MM.1S (cell line): ENCODE measurements at regions not wholly inside any gene's neighbourhood (a gene's known extent, or its start where the extent isn't known, plus 50 kb on each side); places are given as distances from the start of the nearest gene placed in this dataset.

Experiments used
- DNase-seq: peaks from one replicate; pipeline ENCODE4 v3.0.0-alpha.2; 2015
- H2AFZ ChIP-seq: fragments of 300-600 bp; sonication (generic); 2 replicates; pipeline ENCODE4 v1.6.0; 2016; ENCODE audit warnings: antibody characterized with exemption, low read length
- H3F3A ChIP-seq: fragments of 300-600 bp; sonication (generic); 2 replicates; pipeline ENCODE4 v1.6.1; 2016; ENCODE audit warnings: mild to moderate bottlenecking, antibody characterized with exemption, low read length, moderate library complexity, mixed read lengths; ENCODE audit not compliant: insufficient read depth
- H3K27ac ChIP-seq: fragments of 300-600 bp; sonication (generic); 2 replicates; pipeline ENCODE4 v1.5.1; 2016; ENCODE audit warnings: mild to moderate bottlenecking, low read length
- H3K27me3 ChIP-seq: fragments of 300-600 bp; sonication (generic); replicated peaks from 2 replicates; pipeline ENCODE4 v1.6.0; 2016; ENCODE audit warnings: low read length; ENCODE audit not compliant: insufficient read depth
- H3K36me3 ChIP-seq: fragments of 300-600 bp; sonication (generic); replicated peaks from 2 replicates; pipeline ENCODE4 v1.6.1; 2016; ENCODE audit warnings: mild to moderate bottlenecking, low read length, mixed read lengths; ENCODE audit not compliant: insufficient read depth
- H3K4me1 ChIP-seq: fragments of 300-600 bp; sonication (generic); 2 replicates; pipeline ENCODE4 v1.6.1; 2016; ENCODE audit warnings: low read length, mixed read lengths
- H3K4me2 ChIP-seq: fragments of 300-600 bp; sonication (generic); 2 replicates; pipeline ENCODE4 v1.6.0; 2016; ENCODE audit warnings: low read depth, low read length
- H3K4me3 ChIP-seq: fragments of 300-600 bp; sonication (generic); 2 replicates; pipeline ENCODE4 v1.5.1; 2016; ENCODE audit warnings: low read length, mixed read lengths
- H3K79me2 ChIP-seq: fragments of 300-600 bp; sonication (generic); 2 replicates; pipeline ENCODE4 v1.6.1; 2016; ENCODE audit warnings: mixed run types, low read length, mixed read lengths
- H3K9ac ChIP-seq: fragments of 300-600 bp; sonication (generic); 2 replicates; pipeline ENCODE4 v1.6.1; 2016; ENCODE audit warnings: low read length, mixed read lengths
- H3K9me2 ChIP-seq: fragments of 300-600 bp; sonication (generic); replicated peaks from 2 replicates; pipeline ENCODE4 v1.6.1; 2016; ENCODE audit warnings: mild to moderate bottlenecking, low read length, mixed read lengths; ENCODE audit not compliant: insufficient read depth
- H3K9me3 ChIP-seq: fragments of 300-600 bp; sonication (generic); replicated peaks from 2 replicates; pipeline ENCODE4 v1.6.1; 2016; ENCODE audit warnings: mild to moderate bottlenecking, low read length, mixed read lengths; ENCODE audit not compliant: insufficient read depth
- H4K20me1 ChIP-seq: fragments of 300-600 bp; sonication (generic); 2 replicates; pipeline ENCODE4 v1.6.1; 2016; ENCODE audit warnings: mild to moderate bottlenecking, low read length, moderate library complexity, mixed read lengths; ENCODE audit not compliant: insufficient read depth
- CTCF ChIP-seq: fragments of 300-600 bp; sonication (generic); IDR thresholded peaks from 2 replicates; pipeline ENCODE4 v1.5.1; 2016; ENCODE audit warnings: antibody characterized with exemption, low read length, mixed read lengths
- EZH2 ChIP-seq: fragments of 300-600 bp; sonication (generic); optimal IDR thresholded peaks from 2 replicates; pipeline ENCODE3; 2017; ENCODE audit warnings: low read depth, mild to moderate bottlenecking, antibody characterized with exemption, low read length, mixed read lengths
- EZH2phosphoT487 ChIP-seq: fragments of 300-600 bp; sonication (generic); IDR thresholded peaks from 2 replicates; pipeline ENCODE4 v1.6.1; 2018; ENCODE audit warnings: antibody characterized with exemption, low read length

- Histone ChIP-seq H4K20me1 (no peaks in the 10 kb centered on the region), H3F3A (no peaks in the 10 kb centered on the region), H3K27ac (no peak overlapping the region), H2AFZ (no peak overlapping the region), H3K79me2 (no peaks in the 10 kb centered on the region), H3K27me3 (no peaks in the 10 kb centered on the region), H3K36me3 (no peaks in the 10 kb centered on the region), H3K9me2 (no peaks in the 10 kb centered on the region), H3K9ac (no peak overlapping the region), H3K9me3 (no peaks in the 10 kb centered on the region), H3K4me1 (peaks cover 5% of the 10 kb centered on the region; the same call in 1 of the 2 replicates), H3K4me3 (no peak overlapping the region), H3K4me2 (no peak overlapping the region)
- no peak for DNase-seq
- TF ChIP-seq EZH2 (no peak), EZH2phosphoT487 (no peak), CTCF (no peak)
Measured at GRCh38 chr10:33027088-33027487, 69.1 kb upstream of the ITGB1 start.

- Histone ChIP-seq H4K20me1 (no peaks in the 10 kb centered on the region), H3K4me2 (no peak overlapping the region), H3K9me2 (no peaks in the 10 kb centered on the region), H3K36me3 (no peaks in the 10 kb centered on the region), H3K27ac (no peak overlapping the region), H3K4me3 (no peak overlapping the region), H3K9ac (no peak overlapping the region), H3K27me3 (no peaks in the 10 kb centered on the region), H2AFZ (no peak overlapping the region), H3K9me3 (no peaks in the 10 kb centered on the region), H3K79me2 (no peaks in the 10 kb centered on the region), H3K4me1 (peaks cover 5% of the 10 kb centered on the region; the same call in 1 of the 2 replicates), H3F3A (no peaks in the 10 kb centered on the region)
- no peak for DNase-seq
- TF ChIP-seq EZH2phosphoT487 = no peak
- no peak for TF ChIP-seq EZH2
- no peak for TF ChIP-seq CTCF
Measured at GRCh38 chr10:33026422-33026821, 68.4 kb upstream of the ITGB1 start.

- no peak for DNase-seq
- H3K27ac ChIP-seq = no peak overlapping the region
- no peaks in the 10 kb centered on the region for H3K9me3 ChIP-seq
- H3K9me2 ChIP-seq = no peaks in the 10 kb centered on the region
- H3K4me1 ChIP-seq = peaks cover 5% of the 10 kb centered on the region; the same call in 1 of the 2 replicates
- H3F3A ChIP-seq = no peaks in the 10 kb centered on the region
- H3K27me3 ChIP-seq = no peaks in the 10 kb centered on the region
- no peak overlapping the region for H3K4me2 ChIP-seq
- H3K9ac ChIP-seq = no peak overlapping the region
- no peak overlapping the region for H2AFZ ChIP-seq
- H4K20me1 ChIP-seq = no peaks in the 10 kb centered on the region
- H3K36me3 ChIP-seq = no peaks in the 10 kb centered on the region
- H3K79me2 ChIP-seq = no peaks in the 10 kb centered on the region
- TF ChIP-seq EZH2phosphoT487 = no peak
- TF ChIP-seq CTCF = no peak
- TF ChIP-seq EZH2 = no peak
- no peak overlapping the region for H3K4me3 ChIP-seq
Measured at GRCh38 chr10:33025910-33026309, 67.9 kb upstream of the ITGB1 start.
